Memory B cell (primary cell): ENCODE measurements at regions not wholly inside any gene's neighbourhood (a gene's known extent, or its start where the extent isn't known, plus 50 kb on each side); places are given as distances from the start of the nearest gene placed in this dataset.
"Not testable (repeated sequence)": the region's sequence is repeated elsewhere in the genome, so short reads cannot be mapped to it uniquely, and the experiment has no call there.

Experiments
- ATAC-seq: fragments of 150-1000 bp; cut with Tn5 transposase; 2 replicates; pipeline ENCODE4 v1.10.0; 2021; ENCODE audit warnings: low read depth, mild to moderate bottlenecking, moderate library complexity
- DNase-seq, 2 donors: peaks; one replicate each; pipeline ENCODE4 v3.0.0; 2022; ENCODE audit warnings: low spot score in 2 of 2
- H3K27ac Mint-ChIP-seq: one replicate; pipeline ENCODE4 v1.8.0; 2022; ENCODE audit warnings: mild to moderate bottlenecking, moderate library complexity, mixed read lengths
- H3K27me3 Mint-ChIP-seq: one replicate; pipeline ENCODE4 v1.8.0; 2022; ENCODE audit warnings: mixed read lengths
- H3K36me3 Mint-ChIP-seq: one replicate; pipeline ENCODE4 v1.8.0; 2022; ENCODE audit warnings: mild to moderate bottlenecking, mixed read lengths
- H3K4me1 Mint-ChIP-seq: one replicate; pipeline ENCODE4 v1.8.0; 2022; ENCODE audit warnings: mixed read lengths
- H3K4me3 Mint-ChIP-seq: one replicate; pipeline ENCODE4 v1.8.0; 2022; ENCODE audit warnings: mild to moderate bottlenecking, moderate library complexity, mixed read lengths
- H3K9me3 Mint-ChIP-seq: one replicate; pipeline ENCODE4 v1.8.0; 2022; ENCODE audit warnings: mixed read lengths

- not testable (repeated sequence) for DNase-seq, H3K9me3 Mint-ChIP-seq, H3K4me3 Mint-ChIP-seq, H3K27ac Mint-ChIP-seq, H3K4me1 Mint-ChIP-seq, H3K36me3 Mint-ChIP-seq, ATAC-seq, H3K27me3 Mint-ChIP-seq
These were observed 54.9 kb upstream of the NBPF12 start for GRCh38 chr1:146883190-146883589.

GRCh38 chr1:146881096-146881495, 57.0 kb upstream of the NBPF12 start:
- not testable (repeated sequence) for H3K9me3 Mint-ChIP-seq, H3K36me3 Mint-ChIP-seq, DNase-seq, ATAC-seq, H3K27me3 Mint-ChIP-seq, H3K4me3 Mint-ChIP-seq, H3K27ac Mint-ChIP-seq, H3K4me1 Mint-ChIP-seq

GRCh38 chr1:146863799-146864319, 74.3 kb upstream of the NBPF12 start:
- H3K4me1 Mint-ChIP-seq, H3K4me3 Mint-ChIP-seq, H3K27me3 Mint-ChIP-seq, H3K36me3 Mint-ChIP-seq, H3K9me3 Mint-ChIP-seq, DNase-seq, ATAC-seq, H3K27ac Mint-ChIP-seq: not testable (repeated sequence)

- DNase-seq, H3K4me3 Mint-ChIP-seq, H3K4me1 Mint-ChIP-seq, H3K36me3 Mint-ChIP-seq, H3K27me3 Mint-ChIP-seq, H3K27ac Mint-ChIP-seq, H3K9me3 Mint-ChIP-seq, ATAC-seq: not testable (repeated sequence)
These were observed 85.0 kb upstream of the NBPF12 start for GRCh38 chr1:146853147-146853546.

GRCh38 chr1:146850352-146850889, 87.7 kb upstream of the NBPF12 start:
- not testable (repeated sequence) for H3K4me3 Mint-ChIP-seq, H3K27me3 Mint-ChIP-seq, ATAC-seq, H3K27ac Mint-ChIP-seq, H3K36me3 Mint-ChIP-seq, H3K4me1 Mint-ChIP-seq, DNase-seq, H3K9me3 Mint-ChIP-seq

- not testable (repeated sequence) for H3K36me3 Mint-ChIP-seq, H3K27me3 Mint-ChIP-seq, DNase-seq, H3K27ac Mint-ChIP-seq, H3K4me3 Mint-ChIP-seq, H3K9me3 Mint-ChIP-seq, H3K4me1 Mint-ChIP-seq, ATAC-seq
These were observed 99.4 kb upstream of the NBPF12 start for GRCh38 chr1:146838725-146839124.

- not testable (repeated sequence) for H3K4me3 Mint-ChIP-seq, ATAC-seq, H3K9me3 Mint-ChIP-seq, DNase-seq, H3K36me3 Mint-ChIP-seq, H3K27ac Mint-ChIP-seq, H3K27me3 Mint-ChIP-seq, H3K4me1 Mint-ChIP-seq
These were observed 111.2 kb upstream of the NBPF12 start for GRCh38 chr1:146826957-146827356.

- not testable (repeated sequence) for DNase-seq, H3K36me3 Mint-ChIP-seq
These were observed 143.9 kb upstream of the NBPF12 start for GRCh38 chr1:146794236-146794635.

GRCh38 chr1:146792725-146793124, 145.4 kb upstream of the NBPF12 start:
- H3K9me3 Mint-ChIP-seq, DNase-seq, H3K4me1 Mint-ChIP-seq: not testable (repeated sequence)

More at GRCh38 chr1:146794236-146794635, 143.9 kb upstream of the NBPF12 start:
- not testable (repeated sequence) for H3K27me3 Mint-ChIP-seq, H3K4me1 Mint-ChIP-seq, ATAC-seq, H3K27ac Mint-ChIP-seq, H3K4me3 Mint-ChIP-seq, H3K9me3 Mint-ChIP-seq

GRCh38 chr1:146784212-146784940, 153.7 kb upstream of the NBPF12 start:
- H3K36me3 Mint-ChIP-seq, H3K27me3 Mint-ChIP-seq, H3K4me3 Mint-ChIP-seq, H3K27ac Mint-ChIP-seq, H3K9me3 Mint-ChIP-seq, DNase-seq, H3K4me1 Mint-ChIP-seq: not testable (repeated sequence)
- peak; percentile 42 for ATAC-seq

More at GRCh38 chr1:146792725-146793124, 145.4 kb upstream of the NBPF12 start:
- not testable (repeated sequence) for H3K27me3 Mint-ChIP-seq, H3K27ac Mint-ChIP-seq, ATAC-seq, H3K4me3 Mint-ChIP-seq, H3K36me3 Mint-ChIP-seq

- not testable (repeated sequence) for H3K27ac Mint-ChIP-seq, ATAC-seq, H3K4me3 Mint-ChIP-seq, DNase-seq, H3K36me3 Mint-ChIP-seq, H3K27me3 Mint-ChIP-seq, H3K4me1 Mint-ChIP-seq, H3K9me3 Mint-ChIP-seq
These were observed 156.9 kb upstream of the NBPF12 start for GRCh38 chr1:146781235-146781634.

GRCh38 chr1:146777826-146778602, 160.1 kb upstream of the NBPF12 start:
- not testable (repeated sequence) for ATAC-seq, H3K27ac Mint-ChIP-seq, H3K4me1 Mint-ChIP-seq, DNase-seq, H3K4me3 Mint-ChIP-seq, H3K27me3 Mint-ChIP-seq, H3K9me3 Mint-ChIP-seq, H3K36me3 Mint-ChIP-seq

GRCh38 chr1:146774988-146775387, 163.1 kb upstream of the NBPF12 start:
- H3K4me1 Mint-ChIP-seq, H3K36me3 Mint-ChIP-seq, DNase-seq, H3K27me3 Mint-ChIP-seq, H3K27ac Mint-ChIP-seq, H3K9me3 Mint-ChIP-seq, ATAC-seq, H3K4me3 Mint-ChIP-seq: not testable (repeated sequence)

- H3K4me3 Mint-ChIP-seq, ATAC-seq, H3K36me3 Mint-ChIP-seq, H3K9me3 Mint-ChIP-seq, DNase-seq, H3K4me1 Mint-ChIP-seq, H3K27ac Mint-ChIP-seq, H3K27me3 Mint-ChIP-seq: not testable (repeated sequence)
These were observed 163.9 kb upstream of the NBPF12 start for GRCh38 chr1:146774271-146774670.
